B cell (primary cell): ENCODE measurements at regions not wholly inside any gene's neighbourhood (a gene's known extent, or its start where the extent isn't known, plus 50 kb on each side); places are given as distances from the start of the nearest gene placed in this dataset.

ENCODE experiments used
- ATAC-seq: fragments of 200-7000 bp; cut with Tn5 transposase; one replicate; pipeline ENCODE4 v1.10.0; 2021; ENCODE audit warnings: low read depth, mild to moderate bottlenecking, moderate number of reproducible peaks, moderate library complexity
- CTCF ChIA-PET: fragments of 350-600 bp; sonication (Branson Sonifier 250); formaldehyde crosslinking; loops from one replicate; lab custom pipeline; 2021; ENCODE audit warnings: antibody characterized with exemption, inconsistent platforms; lab: Charles Lee
- POLR2A ChIA-PET: fragments of 350-600 bp; sonication (Branson Sonifier 250); formaldehyde crosslinking; loops from one replicate; lab custom pipeline; 2021; ENCODE audit warnings: antibody characterized with exemption; lab: Charles Lee
- DNase-seq: peaks from one replicate; pipeline ENCODE4 v3.0.0; 2013
- H2AFZ ChIP-seq: 2 replicates; pipeline ENCODE4 v1.6.1; 2012; ENCODE audit warnings: mild to moderate bottlenecking, low read depth, low read length; ENCODE audit not compliant: insufficient read depth, poor library complexity, severe bottlenecking
- H3K27ac ChIP-seq, 2 donors: 1 replicate in 1 of 2; 2 replicates in 1 of 2; pipeline ENCODE4 v1.5.1; 2012 to 2013; ENCODE audit warnings: low read length in 2 of 2, mild to moderate bottlenecking in 2 of 2, moderate library complexity in 1 of 2
- H3K27me3 ChIP-seq, 4 experiments: fragments of 200-600 bp in 1 of 4; sonication (generic) in 1 of 4; replicated peaks in 1 of 4; 1 replicate in 2 of 4; 2 replicates in 2 of 4; pipeline versions ENCODE4 v1.6.1 to v1.7.0; 2013 to 2016; ENCODE audit warnings: low read length in 3 of 4, mild to moderate bottlenecking in 2 of 4, mixed read lengths in 1 of 4, moderate library complexity in 1 of 4; ENCODE audit not compliant: insufficient read depth in 4 of 4, control insufficient read depth in 3 of 4; ENCODE audit errors: control extremely low read depth in 1 of 4
- H3K36me3 ChIP-seq, 2 experiments: replicated peaks in 1 of 2; 1 replicate in 1 of 2; 2 replicates in 1 of 2; pipeline versions ENCODE4 v1.6.1 to v1.7.1; 2013; ENCODE audit warnings: low read length in 1 of 2; ENCODE audit not compliant: insufficient read depth in 2 of 2, control insufficient read depth in 1 of 2; ENCODE audit errors: control extremely low read depth in 1 of 2, extremely low read depth in 1 of 2
- H3K4me1 ChIP-seq, 2 donors: fragments of 200-600 bp in 1 of 2; sonication (generic) in 1 of 2; 1 replicate in 1 of 2; 2 replicates in 1 of 2; pipeline versions ENCODE4 v1.5.1 to v1.6.1; 2013 to 2017; ENCODE audit warnings: low read length in 2 of 2; ENCODE audit not compliant: control insufficient read depth in 2 of 2, insufficient read depth in 2 of 2
- H3K4me2 ChIP-seq: replicated peaks from 2 replicates; pipeline ENCODE3; 2012; ENCODE audit warnings: mild to moderate bottlenecking, low read depth, low read length; ENCODE audit not compliant: poor library complexity, severe bottlenecking
- H3K4me3 ChIP-seq, 5 experiments: fragments of 200-600 bp in 1 of 5; sonication (generic) in 1 of 5; 1 replicate in 3 of 5; 2 replicates in 2 of 5; pipeline versions ENCODE4 v1.5.1 to v1.7.0; 2011 to 2016; ENCODE audit warnings: low read length in 4 of 5, mild to moderate bottlenecking in 4 of 5, low read depth in 2 of 5, control low read depth in 1 of 5, moderate library complexity in 1 of 5; ENCODE audit not compliant: insufficient read depth in 1 of 5; ENCODE audit errors: control extremely low read depth in 1 of 5, extremely low read depth in 1 of 5
- H3K79me2 ChIP-seq: fragments of 200-600 bp; sonication (generic); one replicate; pipeline ENCODE4 v1.6.0; 2016; ENCODE audit warnings: low read length; ENCODE audit not compliant: control insufficient read depth, insufficient read depth
- H3K9ac ChIP-seq: fragments of 200-600 bp; sonication (generic); 2 replicates; pipeline ENCODE4 v1.6.1; 2017; ENCODE audit warnings: mild to moderate bottlenecking, low read length, moderate library complexity
- H3K9me3 ChIP-seq, 3 donors: one replicate each; pipeline versions ENCODE4 v1.6.1 to v1.7.1; 2013; ENCODE audit warnings: low read length in 2 of 3; ENCODE audit not compliant: control insufficient read depth in 2 of 3, insufficient read depth in 1 of 3; ENCODE audit errors: control extremely low read depth in 1 of 3
- H4K20me1 ChIP-seq: 2 replicates; pipeline ENCODE4 v1.6.0; 2012; ENCODE audit warnings: mild to moderate bottlenecking, low read length; ENCODE audit not compliant: insufficient read depth, control insufficient read depth, poor library complexity, severe bottlenecking
- H3K27ac Mint-ChIP-seq: one replicate; pipeline ENCODE4 v1.8.0; 2021; ENCODE audit warnings: mixed read lengths
- H3K27me3 Mint-ChIP-seq: one replicate; pipeline ENCODE4 v1.8.0; 2021; ENCODE audit warnings: mixed read lengths
- H3K4me1 Mint-ChIP-seq: one replicate; pipeline ENCODE4 v1.8.0; 2021; ENCODE audit warnings: mixed read lengths
- H3K4me3 Mint-ChIP-seq: one replicate; pipeline ENCODE4 v1.8.0; 2021; ENCODE audit warnings: mixed read lengths
- H3K9me3 Mint-ChIP-seq: one replicate; pipeline ENCODE4 v1.8.0; 2022; ENCODE audit warnings: mixed read lengths; ENCODE audit not compliant: insufficient read depth
- CTCF ChIP-seq: fragments of 200-600 bp; IDR thresholded peaks from one replicate; pipeline ENCODE4 v1.8.0; 2022; ENCODE audit warnings: antibody characterized with exemption, mild to moderate bottlenecking
- EZH2 ChIP-seq: IDR thresholded peaks from 2 replicates; pipeline ENCODE4 v1.6.1; 2012; ENCODE audit warnings: borderline replicate concordance, low read depth, mild to moderate bottlenecking, moderate library complexity, low read length; ENCODE audit not compliant: insufficient read depth, poor library complexity, severe bottlenecking
- WGBS: methylation state at CpG from one replicate; pipeline ENCODE4 v1.1.5; 2013; ENCODE audit warnings: missing lambda C conversion rate; ENCODE audit not compliant: insufficient coverage; 5-methylcytosine and 5-hydroxymethylcytosine counted together
- intact Hi-C: fragments of 100-400 bp; cut with micrococcal nuclease; formaldehyde crosslinking; loops from one replicate; pipeline ENCODE4 v1.10.0; 2022

GRCh38 chr18:11320986-11321385, 171.6 kb upstream of the PIEZO2 start:
- no peaks in the 10 kb centered on the region for H4K20me1 ChIP-seq
- no peaks in the 10 kb centered on the region for H3K36me3 ChIP-seq
- peaks cover 4% of the 10 kb centered on the region for H3K27me3 Mint-ChIP-seq
- POLR2A ChIA-PET, result no interaction called here
- no peak overlapping the region for H3K4me3 Mint-ChIP-seq
- WGBS, result no CpG with 5 or more reads among the region's 11 CpGs
- H3K27ac ChIP-seq, result no peak overlapping the region
- H3K4me1 Mint-ChIP-seq, result no peaks in the 10 kb centered on the region
- DNase-seq (no peak), ATAC-seq (no peak)
- H3K4me1 ChIP-seq, result no peaks in the 10 kb centered on the region
- H3K9me3 Mint-ChIP-seq, result no peaks in the 10 kb centered on the region
- no peak overlapping the region for H3K4me3 ChIP-seq
- no peak overlapping the region for H3K4me2 ChIP-seq
- H3K9me3 ChIP-seq, result no peaks in the 10 kb centered on the region
- CTCF ChIA-PET, result no interaction called here
- H2AFZ ChIP-seq, result no peak overlapping the region
- H3K27me3 ChIP-seq, result no peaks in the 10 kb centered on the region
- TF ChIP-seq CTCF (no peak), EZH2 (no peak)
- no peak overlapping the region for H3K27ac Mint-ChIP-seq
- no peaks in the 10 kb centered on the region for H3K79me2 ChIP-seq
- intact Hi-C loops, result no loop called here
- H3K9ac ChIP-seq, result no peak overlapping the region

GRCh38 chr18:11316546-11316945, 167.2 kb upstream of the PIEZO2 start:
- Histone ChIP-seq H3K27ac (no peak overlapping the region), H3K4me1 (no peaks in the 10 kb centered on the region), H3K27me3 (no peaks in the 10 kb centered on the region), H3K9ac (no peak overlapping the region), H3K9me3 (no peaks in the 10 kb centered on the region), H3K36me3 (no peaks in the 10 kb centered on the region), H3K79me2 (no peaks in the 10 kb centered on the region), H2AFZ (no peak overlapping the region), H4K20me1 (no peaks in the 10 kb centered on the region), H3K4me3 (no peak overlapping the region), H3K4me2 (no peak overlapping the region)
- ATAC-seq (no peak), DNase-seq (no peak)
- Mint-ChIP-seq H3K4me3 (no peak overlapping the region), H3K27ac (no peak overlapping the region), H3K4me1 (no peaks in the 10 kb centered on the region), H3K27me3 (peaks cover 4% of the 10 kb centered on the region), H3K9me3 (no peaks in the 10 kb centered on the region)
- TF ChIP-seq CTCF (no peak), EZH2 (no peak)
- CTCF ChIA-PET, result no interaction called here
- POLR2A ChIA-PET, result no interaction called here
- intact Hi-C loops, result no loop called here
